NCI-H1105 treated with DMSO at 0.1 percent for 48 hours (cell line): ENCODE measurements at regions not wholly inside any gene's neighbourhood (a gene's known extent, or its start where the extent isn't known, plus 50 kb on each side); places are given as distances from the start of the nearest gene placed in this dataset.

Experiments
- DNase-seq: peaks from one replicate; lab custom pipeline; 2025; lab: John Stamatoyannopoulos, UW

GRCh38 chr7:13293264-13294002 is 606.0 kb downstream of the ARL4A start:
- DNase-seq = no peak

- DNase-seq = no peak
Measured at GRCh38 chr7:13307040-13307439, 619.6 kb downstream of the ARL4A start.

- DNase-seq = no peak
Measured at GRCh38 chr7:13308423-13308822, 621.0 kb downstream of the ARL4A start.

GRCh38 chr7:13309535-13309934 is 622.1 kb downstream of the ARL4A start:
- DNase-seq = no peak

- no peak for DNase-seq
Measured at GRCh38 chr7:13312307-13312706, 624.9 kb downstream of the ARL4A start.

- no peak for DNase-seq
Measured at GRCh38 chr7:13320333-13320732, 632.9 kb downstream of the ARL4A start.

GRCh38 chr7:13321316-13321715 is 633.9 kb downstream of the ARL4A start:
- DNase-seq = no peak

GRCh38 chr7:13322126-13322525 is 634.7 kb downstream of the ARL4A start:
- DNase-seq = peak; percentile 34

- DNase-seq = peak; percentile 36
Measured at GRCh38 chr7:13327669-13328068, 640.2 kb downstream of the ARL4A start.

GRCh38 chr7:13333371-13333770 is 645.9 kb downstream of the ARL4A start:
- DNase-seq = no peak

- DNase-seq = no peak
Measured at GRCh38 chr7:13336227-13336626, 648.8 kb downstream of the ARL4A start.

- DNase-seq = no peak
Measured at GRCh38 chr7:13352677-13353076, 636.8 kb downstream of the ETV1 start.

GRCh38 chr7:13359656-13360055 is 629.8 kb downstream of the ETV1 start:
- DNase-seq = no peak

GRCh38 chr7:13386741-13387140 is 602.7 kb downstream of the ETV1 start:
- DNase-seq = no peak

- no peak for DNase-seq
Measured at GRCh38 chr7:13407911-13408310, 581.6 kb downstream of the ETV1 start.

- DNase-seq = no peak
Measured at GRCh38 chr7:13411151-13411550, 578.3 kb downstream of the ETV1 start.

- no peak for DNase-seq
Measured at GRCh38 chr7:13411636-13412035, 577.8 kb downstream of the ETV1 start.

GRCh38 chr7:13414181-13414580 is 575.3 kb downstream of the ETV1 start:
- DNase-seq = no peak

- no peak for DNase-seq
Measured at GRCh38 chr7:13414661-13415107, 574.8 kb downstream of the ETV1 start.

GRCh38 chr7:13416071-13416470 is 573.4 kb downstream of the ETV1 start:
- no peak for DNase-seq

GRCh38 chr7:13416544-13416943 is 572.9 kb downstream of the ETV1 start:
- no peak for DNase-seq

- DNase-seq = no peak
Measured at GRCh38 chr7:13420726-13421125, 568.7 kb downstream of the ETV1 start.

- DNase-seq = no peak
Measured at GRCh38 chr7:13421776-13422175, 567.7 kb downstream of the ETV1 start.

GRCh38 chr7:13433946-13434345 is 555.5 kb downstream of the ETV1 start:
- DNase-seq = no peak
